Fibroblast of upper back skin (primary cell): ENCODE measurements at regions not wholly inside any gene's neighbourhood (a gene's known extent, or its start where the extent isn't known, plus 50 kb on each side); places are given as distances from the start of the nearest gene placed in this dataset.
"Not testable (repeated sequence)": the region's sequence is repeated elsewhere in the genome, so short reads cannot be mapped to it uniquely, and the experiment has no call there.

ENCODE experiments used
- DNase-seq: peaks from one replicate; pipeline ENCODE4 v3.0.0-alpha.2; 2013

- no peak for DNase-seq
These were observed 180.2 kb upstream of the TTC14 start for GRCh38 chr3:180421721-180422120.

- DNase-seq = not testable (repeated sequence)
These were observed 177.7 kb upstream of the TTC14 start for GRCh38 chr3:180424305-180424704.

DNA sequence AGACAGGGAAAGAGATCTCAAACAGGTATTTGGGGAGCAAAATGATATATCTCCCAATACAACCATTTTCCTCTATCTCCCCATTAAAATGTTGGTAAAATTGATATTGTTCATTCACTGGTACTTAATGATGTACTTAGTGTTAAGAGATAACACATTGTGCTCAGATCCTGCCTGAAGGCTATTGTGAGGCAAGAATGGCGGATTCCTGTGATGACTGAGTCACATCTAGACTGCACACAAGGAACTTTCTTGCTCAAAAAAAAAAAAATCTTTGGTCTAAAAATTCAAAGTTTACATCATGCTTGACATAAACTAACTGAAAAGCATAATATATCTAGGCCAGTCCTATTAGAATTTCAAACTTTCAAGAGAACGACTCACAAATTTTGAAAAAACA, 171.1 kb upstream of the TTC14 start:
- no peak for DNase-seq

DNA sequence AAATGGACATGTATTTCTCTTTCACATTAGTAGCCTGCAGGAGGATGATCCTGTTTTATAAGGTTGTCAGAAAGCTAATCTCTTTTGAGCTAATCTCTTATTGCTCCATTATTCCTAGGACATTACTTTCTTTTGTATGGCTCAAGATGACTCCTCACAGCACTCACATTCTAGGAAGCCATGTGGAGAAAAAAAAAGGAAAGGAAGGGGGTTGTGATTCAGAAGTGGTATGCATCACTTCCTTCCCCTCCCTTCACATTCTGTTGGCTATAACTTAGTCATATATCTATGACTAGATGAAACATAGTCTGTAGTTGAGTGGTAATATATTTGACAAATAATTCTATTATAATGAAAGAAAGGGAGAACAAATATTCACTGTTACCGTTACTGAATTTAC, 168.8 kb upstream of the TTC14 start:
- peak; percentile 85 for DNase-seq

DNA sequence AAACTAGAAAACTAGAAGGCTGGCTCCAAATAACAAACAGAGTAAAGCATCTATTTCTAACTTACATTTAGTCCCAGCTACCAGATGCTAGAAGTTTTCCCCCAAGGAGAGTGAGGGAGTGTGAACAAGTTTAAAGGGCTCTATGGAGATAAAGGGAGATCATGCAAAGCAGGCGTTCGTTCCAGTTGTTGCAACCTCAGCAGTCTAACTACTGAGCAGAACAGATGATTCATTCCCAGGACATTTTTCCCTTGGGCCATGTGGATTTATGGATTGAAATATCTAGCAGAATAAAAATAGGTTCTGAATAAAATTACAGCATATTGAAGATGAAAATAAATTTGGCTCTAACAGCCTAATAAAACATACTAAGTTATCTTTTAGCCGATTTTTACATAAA, 154.8 kb upstream of the TTC14 start:
- DNase-seq = peak; percentile 75

- DNase-seq = not testable (repeated sequence)
These were observed 153.6 kb upstream of the TTC14 start for GRCh38 chr3:180448407-180448806.

- no peak for DNase-seq
These were observed 144.7 kb upstream of the TTC14 start for GRCh38 chr3:180457225-180457624.

DNA sequence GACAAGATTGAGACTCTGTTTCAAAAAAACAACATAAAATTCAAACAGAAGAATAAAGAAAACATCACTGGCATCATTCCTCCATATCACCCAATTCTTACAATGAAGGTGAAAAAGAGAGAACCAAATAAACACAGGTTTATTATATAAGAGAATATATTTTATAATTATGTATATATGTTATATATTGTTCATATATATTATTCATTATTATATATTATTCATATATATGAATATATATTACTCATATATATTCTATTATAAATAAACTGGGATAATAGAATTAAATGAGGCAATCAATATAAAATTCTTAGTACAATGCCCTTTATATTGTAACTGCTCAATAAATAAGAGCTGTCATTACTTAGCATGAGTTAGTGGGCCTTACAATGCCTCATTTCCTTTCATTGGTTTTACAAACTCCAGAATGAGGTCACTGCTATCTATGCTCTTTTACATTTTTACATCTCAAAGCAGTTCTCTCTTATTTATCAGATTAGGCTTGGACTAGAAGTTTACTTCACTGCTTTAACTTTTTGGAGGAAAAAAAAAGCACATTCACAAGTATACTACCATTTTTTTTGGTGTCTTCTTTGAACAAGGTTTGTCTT, 135.5 kb upstream of the TTC14 start:
- peak; percentile 25 for DNase-seq

DNA sequence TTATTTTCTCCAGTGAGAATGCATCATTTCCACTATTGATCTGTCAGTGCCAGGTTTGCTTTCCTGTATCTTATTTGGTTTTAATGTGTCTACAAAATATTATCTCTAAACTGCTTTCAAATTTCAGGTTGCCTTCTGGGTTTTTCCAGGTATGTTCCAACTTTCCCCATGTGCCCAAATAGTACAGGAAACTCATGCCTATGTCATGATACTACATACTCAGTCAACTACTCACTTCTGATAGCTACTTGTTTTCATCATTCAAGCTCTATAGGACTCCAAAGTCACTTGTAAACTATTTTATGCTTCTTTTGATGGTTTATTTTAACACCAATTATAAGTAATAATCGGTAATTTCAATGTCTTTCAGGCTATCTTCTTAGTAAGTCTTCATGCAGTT, 134.8 kb upstream of the TTC14 start:
- DNase-seq = peak; percentile 15

DNA sequence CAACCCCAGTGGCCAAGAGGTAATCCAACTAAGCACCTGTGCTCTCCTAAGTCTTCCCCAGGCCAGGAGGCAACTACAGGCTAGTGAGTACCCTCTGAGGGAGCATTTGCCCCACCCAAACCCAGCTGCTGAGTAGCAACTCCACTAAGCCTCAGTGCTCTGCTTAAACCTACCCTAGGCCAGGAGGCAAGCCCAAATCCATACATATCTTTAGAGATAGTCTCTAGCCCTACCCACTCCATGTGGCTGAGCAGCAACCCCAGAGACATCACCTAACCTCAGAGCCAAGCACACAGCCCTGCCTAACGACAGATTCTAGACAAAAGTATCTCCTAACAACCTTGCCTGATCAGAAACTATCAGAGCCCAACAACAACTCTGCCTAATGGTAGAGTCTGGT, 132.8 kb upstream of the TTC14 start:
- DNase-seq = no peak

DNA sequence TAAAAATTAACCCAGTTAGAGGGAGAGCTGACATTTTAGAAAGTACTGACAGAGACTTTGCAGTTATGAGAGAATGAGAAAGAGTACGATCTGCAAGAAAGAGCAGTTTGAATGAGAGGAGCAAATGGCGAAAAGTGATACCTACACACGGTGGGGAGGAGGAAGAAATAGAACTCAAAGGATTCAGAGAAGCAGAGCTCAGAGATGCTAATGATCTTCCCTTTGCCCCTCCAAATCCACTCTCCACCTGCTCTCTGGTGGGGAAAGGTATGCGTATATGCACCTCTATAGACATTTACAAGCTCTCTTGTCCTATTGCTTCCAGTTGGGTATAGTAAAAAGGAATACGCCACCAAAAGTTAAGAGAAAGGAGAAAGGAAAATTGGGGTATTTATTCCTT, 123.3 kb upstream of the TTC14 start:
- DNase-seq = no peak

GRCh38 chr3:180492047-180492446, 109.9 kb upstream of the TTC14 start:
- DNase-seq = no peak

DNA sequence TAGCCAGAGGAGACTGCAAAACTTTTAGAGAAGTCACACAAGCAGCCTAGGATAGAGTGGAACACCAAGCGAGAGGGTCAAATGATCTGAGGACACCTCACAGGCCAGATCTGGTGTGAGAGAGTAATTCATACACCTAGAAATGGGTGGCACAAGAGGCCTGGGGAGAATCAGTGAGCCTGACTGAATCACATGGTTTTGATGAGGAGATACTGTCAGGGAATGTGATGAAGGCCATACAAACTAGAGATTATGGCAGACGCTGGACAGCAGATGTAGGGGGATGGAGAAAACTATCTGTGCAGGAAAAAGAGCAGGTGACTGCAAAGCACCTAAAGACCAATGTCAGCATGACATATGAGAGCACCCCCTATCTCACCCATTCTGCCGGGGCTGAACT, 105.0 kb upstream of the TTC14 start:
- DNase-seq = no peak

- DNase-seq = no peak
These were observed 85.6 kb upstream of the TTC14 start for GRCh38 chr3:180516368-180516767.

DNA sequence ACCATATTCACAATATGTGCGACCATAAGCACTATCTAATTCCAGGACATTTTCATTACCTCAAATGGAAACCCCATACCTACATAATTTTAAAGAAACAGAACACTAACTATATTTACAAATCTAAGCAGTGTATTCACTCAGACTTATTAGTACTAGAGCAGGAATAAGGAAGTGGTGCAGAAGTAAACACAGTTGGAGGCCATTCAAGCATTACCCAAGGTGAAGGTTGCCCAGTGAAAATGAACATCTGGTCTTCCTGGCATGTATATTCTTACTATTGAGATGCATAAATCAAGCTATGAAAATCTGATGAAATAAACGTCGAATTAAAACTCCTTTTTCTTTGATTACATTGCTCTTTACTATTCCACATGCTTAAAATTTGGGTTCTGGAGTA, 78.9 kb upstream of the TTC14 start:
- DNase-seq = no peak

DNA sequence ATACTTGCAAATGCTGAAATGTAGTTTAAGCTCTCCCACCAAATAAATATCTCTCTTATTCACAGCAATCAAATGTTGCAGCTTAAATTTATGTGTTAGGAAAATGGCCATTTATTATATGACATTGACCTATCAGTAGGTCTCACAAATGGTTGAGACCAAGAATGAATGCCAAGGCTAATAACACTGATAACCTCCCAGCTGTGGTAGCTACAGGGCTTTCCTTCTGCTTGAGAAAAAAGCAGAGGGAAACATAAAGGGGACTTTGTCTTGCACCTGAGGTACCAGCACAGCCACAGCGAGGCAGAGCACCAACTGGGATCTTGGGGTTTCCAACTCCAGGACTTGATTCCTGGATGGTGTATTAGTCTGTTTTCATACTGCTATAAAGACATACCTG, 73.1 kb upstream of the TTC14 start:
- no peak for DNase-seq

GRCh38 chr3:180529778-180530177, 72.2 kb upstream of the TTC14 start:
- no peak for DNase-seq

- no peak for DNase-seq
These were observed 71.7 kb upstream of the TTC14 start for GRCh38 chr3:180530276-180530675.

GRCh38 chr3:180531303-180532278, 70.4 kb upstream of the TTC14 start:
- no peak for DNase-seq

DNA sequence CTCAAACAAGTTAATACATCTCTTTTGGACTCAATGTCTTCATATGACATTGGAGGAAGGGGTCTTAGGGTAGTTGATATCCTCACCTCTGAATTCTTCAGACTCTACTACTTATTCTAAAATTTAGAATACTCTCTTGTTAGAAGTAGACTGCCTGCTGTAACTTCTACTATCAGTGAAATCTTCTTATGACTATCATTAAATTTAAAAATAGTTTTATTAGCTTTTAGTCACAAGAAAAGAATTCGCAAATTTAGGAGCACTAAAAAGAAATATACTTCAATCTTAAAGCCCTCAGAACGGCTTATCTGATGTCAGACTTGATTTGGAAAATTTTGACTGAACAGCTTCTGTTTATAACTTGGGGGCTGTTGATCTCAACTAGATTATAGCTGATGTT, 67.1 kb upstream of the TTC14 start:
- no peak for DNase-seq

- no peak for DNase-seq
These were observed 63.5 kb upstream of the TTC14 start for GRCh38 chr3:180538493-180538892.

DNA sequence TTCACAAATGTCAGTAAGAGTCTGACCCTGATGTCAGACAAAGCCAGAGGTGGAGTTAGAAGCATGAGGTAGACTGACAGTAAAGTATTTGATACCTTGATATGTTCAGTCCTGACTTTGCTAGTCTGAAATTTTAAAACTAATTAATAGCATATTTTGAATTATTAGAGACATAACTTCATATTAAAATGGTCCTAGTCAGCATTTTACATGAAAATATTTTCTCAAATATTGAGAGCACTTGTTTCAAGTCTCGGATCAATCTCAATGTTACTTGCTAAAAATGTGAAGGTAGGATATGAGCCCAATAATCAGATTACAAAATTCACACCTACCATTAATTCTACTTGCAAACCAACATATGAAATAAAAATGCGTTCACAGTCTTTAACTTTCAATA, 58.1 kb upstream of the TTC14 start:
- DNase-seq = no peak

GRCh38 chr3:180546863-180547262, 55.1 kb upstream of the TTC14 start:
- DNase-seq = no peak

DNA sequence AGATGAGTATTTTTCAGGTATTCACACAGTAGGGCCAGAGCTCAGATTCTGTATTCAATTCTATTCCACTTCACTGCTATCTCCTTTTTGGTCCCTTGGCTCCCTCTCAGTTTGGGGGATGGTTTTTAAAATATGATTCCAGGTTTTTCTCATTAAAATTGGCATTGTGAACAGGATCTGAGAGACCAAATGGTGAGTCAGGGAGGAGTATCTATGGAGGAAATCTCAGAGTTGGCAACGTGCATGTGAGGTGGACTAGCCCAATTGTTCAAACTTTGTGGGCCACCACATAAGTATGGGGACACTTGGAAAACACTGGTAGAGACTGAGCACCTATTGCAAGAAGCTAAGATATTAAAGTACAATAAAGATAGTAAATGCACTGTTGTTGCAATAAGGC, 53.9 kb upstream of the TTC14 start:
- DNase-seq = peak; percentile 43
